SKM-1 treated with dmso at 0.1 percent for 144 hours (cell line): ENCODE measurements at regions not wholly inside any gene's neighbourhood (a gene's known extent, or its start where the extent isn't known, plus 50 kb on each side); places are given as distances from the start of the nearest gene placed in this dataset.

Experiments used
- DNase-seq: peaks from one replicate; lab custom pipeline; 2025; ENCODE audit not compliant: unreplicated experiment; lab: John Stamatoyannopoulos, UW

DNA sequence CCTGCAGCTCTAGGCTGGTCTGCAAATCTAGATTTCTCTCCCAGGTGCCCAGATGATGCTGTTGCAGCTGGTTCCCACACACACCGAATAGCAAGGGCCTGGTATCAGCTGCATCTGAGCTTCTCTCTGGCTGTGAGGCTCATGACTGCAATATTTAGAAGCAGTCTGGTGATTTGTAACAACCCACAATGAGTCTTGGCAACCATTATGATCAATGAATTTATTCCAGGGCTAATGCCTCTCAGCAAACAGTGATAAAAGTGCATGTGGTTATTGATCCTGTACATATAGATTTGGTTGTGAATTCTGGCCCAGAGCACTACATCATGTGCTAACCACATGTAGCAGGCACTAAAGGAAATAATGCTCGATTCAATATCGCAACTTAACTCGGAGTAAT, 114.3 kb downstream of the ASCL4 start:
- DNase-seq: no peak

DNA sequence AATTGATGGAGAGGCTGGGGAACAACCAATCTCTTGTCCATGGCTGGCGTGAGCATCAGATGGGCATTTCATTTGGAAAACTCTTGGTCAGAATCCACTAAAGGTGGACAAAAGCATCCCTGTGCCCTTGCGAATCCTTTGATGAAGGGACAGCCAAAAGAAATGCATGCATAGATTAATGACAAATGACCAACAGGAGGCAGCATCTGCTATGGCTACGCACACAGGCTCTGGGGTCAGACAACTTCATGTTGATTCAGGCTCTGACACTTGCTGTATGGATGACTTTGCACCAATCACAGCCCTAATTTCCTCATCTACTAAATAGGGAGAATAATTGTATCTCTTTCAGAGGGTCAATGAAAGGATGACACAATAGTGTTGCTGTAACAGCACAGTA, 117.5 kb downstream of the ASCL4 start:
- DNase-seq: no peak

DNA sequence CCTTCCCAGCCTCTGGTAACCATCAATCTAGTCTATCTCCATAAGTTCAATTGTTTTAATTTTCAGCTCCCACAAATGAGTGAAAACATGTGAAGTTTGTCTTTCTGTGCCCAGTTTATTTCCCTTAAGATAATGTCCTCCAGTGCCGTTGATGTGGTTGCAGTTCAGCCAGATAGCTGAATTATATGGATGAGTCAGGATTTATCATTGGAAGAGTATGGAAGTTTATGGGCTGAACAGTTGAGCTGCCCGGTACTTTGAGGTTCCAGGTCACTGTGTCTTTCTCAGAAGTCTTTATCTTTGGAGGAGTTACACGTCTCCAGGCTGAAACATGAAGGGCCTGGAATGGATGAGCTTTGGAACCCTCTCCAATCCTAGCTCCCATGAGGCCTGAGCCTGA, 120.1 kb downstream of the ASCL4 start:
- DNase-seq: no peak

DNA sequence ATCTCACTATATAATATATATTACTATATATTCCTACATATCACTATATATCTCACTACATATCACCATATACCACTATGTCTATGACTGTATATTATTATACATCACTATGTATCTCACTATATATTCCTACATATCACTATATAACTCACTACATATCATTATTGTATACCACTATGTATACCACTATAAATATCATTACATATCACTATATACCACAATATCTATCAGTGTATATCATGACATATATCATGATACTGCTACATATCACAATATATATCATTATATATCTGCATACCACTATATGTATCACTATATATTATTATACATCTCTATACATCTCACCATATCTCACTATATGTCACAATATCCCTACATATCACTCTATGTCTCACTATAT, 121.5 kb downstream of the ASCL4 start:
- no peak for DNase-seq

DNA sequence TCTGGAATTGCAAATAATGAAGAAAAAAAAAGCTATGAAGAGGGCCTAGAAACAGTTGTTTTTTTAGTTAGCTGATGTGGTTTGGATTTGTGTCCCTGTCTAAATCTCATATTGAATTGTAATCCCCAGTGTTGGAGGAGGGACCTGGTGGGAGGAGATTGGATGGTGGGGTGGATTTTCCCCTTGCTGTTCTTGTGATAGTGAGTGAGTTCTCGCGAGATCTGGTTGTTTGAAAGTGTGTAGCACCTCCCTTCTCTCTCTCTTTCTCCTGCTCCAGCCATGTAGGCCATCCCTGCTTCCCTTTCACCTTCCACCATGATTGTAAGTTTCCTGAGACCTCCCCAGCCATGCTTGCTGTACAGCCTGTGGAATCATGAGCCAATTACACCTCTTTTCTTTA, 126.1 kb downstream of the ASCL4 start:
- no peak for DNase-seq

DNA sequence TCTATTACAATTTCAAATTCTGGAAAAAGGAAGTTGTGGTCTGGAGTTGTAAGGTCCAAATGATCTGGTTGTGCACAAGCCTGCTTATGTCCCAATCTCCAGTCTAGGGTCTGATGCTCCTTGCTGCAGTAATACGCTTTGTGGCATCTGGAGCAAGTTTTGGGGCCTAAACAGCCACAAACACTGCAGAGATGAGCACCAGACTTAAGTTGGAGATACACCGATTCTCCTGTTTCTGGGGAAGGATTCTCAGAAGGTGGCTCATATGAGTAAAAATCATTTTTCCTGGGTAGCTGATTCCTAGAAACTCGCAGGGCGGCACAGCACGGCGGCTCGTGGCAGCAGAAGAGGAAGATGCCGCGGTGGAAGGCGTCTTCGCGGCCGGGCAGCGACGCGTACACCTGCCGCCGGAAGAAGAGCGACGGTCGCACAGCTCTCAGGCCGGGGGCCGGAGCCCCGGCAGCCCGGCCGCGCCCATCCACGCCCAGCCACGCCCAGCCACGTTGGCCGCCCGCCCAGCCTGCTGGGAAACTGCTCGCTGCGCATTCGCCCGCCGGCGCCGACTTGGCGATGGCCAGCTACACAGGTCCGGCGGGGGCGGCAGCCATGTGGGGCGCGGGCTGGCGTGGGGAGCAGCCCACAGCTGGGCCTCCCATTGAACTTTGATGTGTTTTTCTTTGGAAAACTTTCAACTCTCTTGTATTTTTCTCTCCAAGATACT, 129.0 kb downstream of the ASCL4 start:
- no peak for DNase-seq

DNA sequence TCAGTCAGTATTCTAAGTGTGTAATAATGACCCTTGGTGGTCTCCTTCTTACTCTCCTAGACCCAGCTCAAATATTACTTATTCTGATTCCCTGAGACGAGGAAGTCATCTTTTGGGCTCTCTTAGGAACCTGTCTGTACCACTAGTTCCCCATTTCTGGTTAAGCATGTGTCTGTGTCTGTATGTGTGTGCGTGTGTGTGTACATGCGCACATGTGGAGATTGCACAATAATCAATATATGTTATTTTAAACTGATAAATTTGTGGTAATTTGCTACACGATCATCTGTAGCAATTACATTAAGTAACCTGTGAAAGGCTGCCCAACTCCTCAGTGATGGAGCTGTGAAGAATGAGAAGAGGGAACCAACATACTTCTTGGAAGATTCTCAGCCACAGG, 132.2 kb downstream of the ASCL4 start:
- no peak for DNase-seq

DNA sequence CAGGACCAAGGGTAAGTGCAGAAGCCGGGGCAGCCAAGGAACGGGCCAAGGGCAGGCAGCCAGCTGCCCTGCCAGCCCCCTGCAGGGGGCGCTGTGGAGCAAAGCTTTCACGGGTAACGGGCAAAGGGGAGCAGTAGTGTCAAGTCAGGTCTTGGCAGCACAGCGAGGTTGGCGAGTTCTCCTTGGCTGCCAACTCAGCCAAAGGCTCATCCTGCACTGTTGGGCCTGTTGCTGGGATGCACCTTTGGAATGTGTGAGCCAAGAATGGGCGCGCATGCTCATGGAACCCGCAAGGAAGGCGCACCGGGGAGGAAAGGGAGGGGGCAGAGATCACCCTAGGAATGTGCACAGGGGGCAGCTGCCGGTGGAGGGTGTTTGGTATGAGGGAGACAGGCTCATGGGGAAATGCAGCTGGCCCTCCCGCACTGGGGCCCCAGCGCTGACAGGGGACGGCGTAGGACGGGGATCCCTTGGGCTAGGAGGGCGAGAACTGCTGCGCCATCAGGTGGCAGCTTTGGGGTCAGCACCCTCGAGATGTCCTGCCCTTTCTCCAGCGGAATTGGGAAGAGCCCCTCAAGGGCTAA, 138.0 kb downstream of the ASCL4 start:
- DNase-seq: no peak

DNA sequence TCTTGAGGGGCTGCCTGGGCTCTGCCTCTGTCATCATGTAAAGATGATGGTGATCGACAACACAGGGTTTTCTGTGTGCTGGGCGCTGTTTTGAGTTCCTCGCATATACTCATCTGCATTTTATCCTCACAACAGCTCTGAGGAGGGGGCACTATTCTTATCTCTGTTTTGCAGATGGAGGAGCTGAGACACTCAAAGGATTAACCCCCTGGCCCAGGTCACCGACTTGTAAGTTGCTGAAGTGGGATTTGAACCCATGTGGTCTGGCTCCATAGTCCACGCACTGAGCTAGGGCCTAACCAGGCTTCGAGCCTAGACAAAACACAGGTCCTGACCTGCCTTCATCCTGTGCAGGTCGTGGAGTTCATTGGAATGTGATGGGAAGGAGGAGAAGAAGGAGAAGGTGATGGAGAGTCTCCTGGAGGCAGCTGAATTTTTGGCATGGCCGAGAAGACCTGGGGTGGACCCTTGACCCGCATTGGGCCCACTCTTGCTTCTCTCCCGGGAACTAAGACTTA, 140.0 kb downstream of the ASCL4 start:
- DNase-seq: no peak

DNA sequence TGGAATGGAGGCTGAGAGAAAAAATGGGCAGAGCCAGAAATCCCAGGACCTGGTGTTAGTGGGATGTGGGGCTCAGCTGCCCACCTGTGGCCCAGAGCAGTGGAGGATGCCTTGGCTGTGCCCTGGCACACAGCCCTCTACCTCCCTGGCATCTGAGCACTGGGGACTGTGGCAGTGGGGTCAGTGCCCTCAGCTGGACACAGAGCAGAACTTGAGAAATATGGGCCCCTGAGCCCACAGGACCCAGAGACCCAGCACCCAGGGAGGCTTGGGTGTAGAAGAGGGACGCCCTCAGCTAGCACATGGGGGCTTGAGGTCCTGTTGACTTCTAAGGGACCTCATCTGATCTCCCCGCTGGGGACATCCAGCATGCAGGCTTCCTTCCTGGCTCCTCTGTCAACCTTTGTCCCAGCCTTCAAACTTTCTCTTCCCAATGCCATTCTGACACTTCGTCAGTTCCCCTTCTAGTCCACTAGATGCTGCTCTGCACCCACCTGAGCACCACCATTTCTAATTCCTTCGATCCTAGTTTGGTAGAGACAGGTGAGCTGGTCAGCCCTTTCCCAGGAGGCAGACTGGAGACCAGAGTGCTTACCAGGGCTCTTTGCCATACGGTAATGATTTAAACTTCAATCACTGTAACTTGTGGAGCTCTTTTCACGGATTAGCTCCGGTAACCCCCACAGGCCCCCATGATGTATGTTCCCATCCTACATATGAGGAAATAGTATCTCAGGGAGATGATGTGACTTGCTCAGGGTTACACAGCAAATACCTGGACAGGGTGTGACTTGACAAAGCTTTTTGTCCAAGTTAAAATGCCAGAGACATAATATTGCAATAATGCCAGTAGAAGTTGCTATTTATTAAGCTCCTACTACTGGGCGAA, 143.7 kb downstream of the ASCL4 start:
- no peak for DNase-seq

DNA sequence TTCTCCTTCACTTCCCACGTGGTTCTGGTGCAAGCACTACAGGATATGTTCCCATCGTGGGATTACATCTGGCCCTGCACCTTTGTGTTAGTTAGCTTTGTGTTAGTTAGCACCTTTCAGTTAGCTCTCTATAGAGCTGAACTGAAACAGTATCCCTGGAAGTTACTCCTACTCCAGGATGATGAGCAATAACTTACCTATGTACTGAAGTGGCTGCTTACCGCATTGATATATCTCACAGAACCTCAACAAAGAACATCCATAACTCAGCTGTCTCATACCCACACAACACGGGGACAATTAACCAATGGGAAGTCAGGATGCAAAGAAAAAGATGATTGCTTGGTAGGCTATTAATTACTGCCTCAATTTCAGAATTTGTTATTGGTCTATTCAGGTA, 146.6 kb downstream of the ASCL4 start:
- no peak for DNase-seq

DNA sequence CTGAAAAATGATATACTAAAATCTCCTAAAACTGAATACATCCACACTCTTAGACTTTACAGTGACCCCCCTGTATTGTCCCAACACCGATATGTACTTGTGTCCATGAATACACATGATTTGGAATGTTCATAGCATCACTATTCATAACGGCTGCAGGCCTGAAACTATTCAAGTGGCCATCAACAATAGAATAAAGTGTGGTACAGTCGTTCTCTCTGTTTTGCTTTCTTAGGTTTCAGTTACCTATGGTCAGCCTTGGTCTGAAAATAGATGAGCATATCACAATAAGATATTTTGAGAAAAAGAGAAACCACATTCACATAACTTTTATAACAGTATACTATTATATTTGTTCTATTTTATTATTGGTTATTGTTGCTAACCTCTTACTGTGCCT, 150.6 kb downstream of the ASCL4 start:
- DNase-seq: no peak

DNA sequence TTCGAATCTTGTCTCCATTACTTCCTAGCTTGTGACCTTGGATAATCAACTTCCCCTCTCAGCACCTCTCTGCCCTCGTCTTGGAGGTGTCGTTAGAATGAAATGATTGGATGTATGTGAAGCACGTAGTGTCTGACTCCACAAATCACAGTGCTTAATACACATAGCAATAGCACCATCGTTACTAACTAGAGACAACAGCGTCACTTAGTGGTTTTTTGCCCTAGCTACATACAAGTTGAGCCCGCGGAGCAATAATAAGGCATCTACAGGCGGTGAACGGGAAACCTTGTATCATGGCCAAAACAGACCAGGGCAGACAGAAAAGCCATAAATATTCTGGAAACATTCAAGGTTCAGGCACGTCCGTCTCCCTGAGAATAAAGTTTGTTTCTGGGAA, 154.9 kb downstream of the ASCL4 start:
- DNase-seq: no peak

DNA sequence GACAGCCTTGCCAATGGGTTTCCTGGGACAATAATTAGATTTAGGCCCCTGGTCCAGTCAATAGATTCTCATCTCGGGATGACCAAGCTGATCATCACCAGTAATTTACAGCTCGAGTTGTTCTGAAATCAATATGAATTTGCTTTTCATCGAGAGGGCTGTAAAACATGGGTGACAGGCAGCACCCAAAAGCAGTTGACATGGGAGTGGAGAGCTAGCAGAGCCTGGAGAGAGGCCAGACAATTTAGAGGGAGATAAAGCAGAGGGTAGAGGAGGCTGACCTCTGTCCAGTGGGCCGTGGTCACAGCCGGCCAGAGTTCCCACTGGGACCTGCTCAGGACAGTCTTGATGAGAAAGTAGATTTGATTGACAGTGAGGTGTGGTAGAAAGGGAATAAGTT, 157.3 kb downstream of the ASCL4 start:
- DNase-seq: no peak

DNA sequence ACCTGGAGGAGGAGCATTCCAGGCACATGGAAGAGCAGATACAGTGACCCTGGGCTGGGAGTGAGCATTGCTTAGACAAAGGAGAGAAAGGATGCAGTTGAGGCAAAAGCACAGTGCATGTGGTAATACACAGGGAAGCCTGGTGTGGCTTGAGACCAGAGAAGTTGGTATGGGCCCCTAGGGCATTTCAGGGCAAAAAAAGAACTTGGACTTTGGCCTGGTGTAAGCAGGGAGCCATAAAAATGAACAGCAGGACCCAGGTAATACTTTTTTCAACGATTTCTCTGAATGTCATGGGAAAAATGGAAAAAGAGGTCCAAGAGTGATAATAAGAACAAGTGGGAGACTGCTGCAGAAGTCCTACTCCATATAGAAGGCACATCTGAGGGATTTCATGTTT, 163.9 kb downstream of the ASCL4 start:
- no peak for DNase-seq

DNA sequence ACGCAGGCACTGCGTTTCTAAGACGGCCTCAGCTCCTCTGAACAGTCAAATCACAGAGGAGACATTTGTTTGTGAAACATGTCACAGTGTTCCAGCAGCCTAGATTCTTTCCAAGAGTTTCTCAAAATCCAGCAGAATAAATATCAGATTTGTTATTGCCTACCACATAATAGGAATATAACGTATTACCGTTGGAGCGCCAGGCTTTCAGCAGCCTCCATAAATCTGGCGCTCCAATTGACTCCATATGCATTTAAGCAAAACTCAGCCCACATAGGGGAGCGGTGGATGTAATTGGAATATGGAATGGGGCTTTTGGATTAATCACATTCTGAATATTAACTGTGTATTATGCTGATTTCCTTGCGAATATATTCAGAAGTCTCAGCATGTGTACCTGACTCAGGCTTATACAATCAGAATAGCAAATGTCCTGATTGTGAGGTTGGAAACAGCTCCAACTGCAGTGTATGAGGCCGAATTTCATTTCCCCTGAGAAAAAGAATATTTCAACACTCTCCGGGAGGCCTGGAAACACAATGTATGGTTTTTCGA, 174.0 kb downstream of the ASCL4 start:
- no peak for DNase-seq

DNA sequence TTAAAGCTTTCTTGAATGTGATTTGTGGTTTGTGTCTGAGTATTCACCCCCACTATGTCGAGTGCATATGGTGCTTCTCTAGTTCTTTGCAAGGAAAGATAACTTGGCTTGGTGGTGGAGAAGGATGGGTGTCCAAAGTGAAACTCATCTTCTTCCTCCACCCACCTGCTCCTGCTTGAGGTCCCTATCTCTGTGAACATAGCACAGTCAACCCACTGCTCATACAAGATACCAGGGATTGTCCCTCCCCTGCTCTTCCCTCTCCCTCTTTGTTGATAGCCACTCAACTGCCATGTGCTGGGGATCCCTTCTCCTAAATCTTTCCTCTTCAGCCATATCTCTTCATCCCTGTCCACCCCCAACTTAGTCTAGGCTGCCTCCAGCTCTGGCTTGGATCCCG, 176.5 kb downstream of the ASCL4 start:
- no peak for DNase-seq

DNA sequence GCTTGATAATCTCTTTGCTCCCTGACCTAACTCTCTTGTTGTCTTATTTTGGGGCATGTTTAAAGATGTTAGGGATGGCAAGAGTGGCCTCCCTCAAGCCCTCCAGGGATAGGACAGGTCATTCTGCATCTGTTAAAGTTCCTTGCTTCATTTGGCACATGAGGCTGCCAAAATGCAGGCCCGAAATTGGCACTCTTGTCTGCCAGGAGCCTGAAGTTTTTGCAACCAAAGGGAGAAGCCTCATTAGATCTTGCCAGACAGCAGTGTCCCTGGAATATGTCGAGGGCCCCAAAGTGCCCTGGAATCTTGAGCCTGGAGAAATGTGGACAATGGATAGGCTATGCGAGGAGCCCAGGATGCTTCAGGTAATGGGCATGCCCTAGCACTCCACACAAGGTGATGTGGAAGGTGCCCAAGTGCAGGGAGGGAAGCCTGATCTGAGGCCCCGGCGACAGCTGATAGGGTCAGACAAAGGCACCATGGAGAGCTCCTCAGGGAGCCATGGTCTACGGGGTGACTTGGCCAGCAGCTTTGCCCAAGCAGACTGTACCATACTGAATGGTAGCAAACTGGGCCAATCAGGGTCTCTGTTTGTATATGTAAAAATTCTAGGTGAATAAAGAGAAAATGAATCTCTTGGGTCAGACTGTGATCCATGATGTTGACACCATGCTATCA, 173.0 kb upstream of the WSCD2 start:
- no peak for DNase-seq

DNA sequence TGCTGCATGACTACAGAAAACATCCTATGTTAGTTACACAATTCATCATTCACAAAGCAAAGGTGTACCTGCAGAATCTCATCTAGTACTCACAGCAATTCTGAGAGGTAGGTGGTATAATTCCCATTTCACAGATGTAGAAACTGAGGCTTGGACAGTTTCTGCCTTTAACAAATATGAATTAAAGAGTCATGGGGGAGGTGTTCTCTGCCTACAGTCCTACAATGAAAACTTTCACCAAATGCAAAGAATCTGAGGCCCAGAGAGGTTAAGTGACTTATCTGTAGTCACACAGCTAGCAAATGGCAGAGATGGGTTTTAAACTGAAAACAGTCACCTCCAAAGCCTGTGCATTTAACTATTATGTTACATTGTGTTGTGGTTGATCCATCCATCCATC, 171.6 kb upstream of the WSCD2 start:
- DNase-seq: no peak

DNA sequence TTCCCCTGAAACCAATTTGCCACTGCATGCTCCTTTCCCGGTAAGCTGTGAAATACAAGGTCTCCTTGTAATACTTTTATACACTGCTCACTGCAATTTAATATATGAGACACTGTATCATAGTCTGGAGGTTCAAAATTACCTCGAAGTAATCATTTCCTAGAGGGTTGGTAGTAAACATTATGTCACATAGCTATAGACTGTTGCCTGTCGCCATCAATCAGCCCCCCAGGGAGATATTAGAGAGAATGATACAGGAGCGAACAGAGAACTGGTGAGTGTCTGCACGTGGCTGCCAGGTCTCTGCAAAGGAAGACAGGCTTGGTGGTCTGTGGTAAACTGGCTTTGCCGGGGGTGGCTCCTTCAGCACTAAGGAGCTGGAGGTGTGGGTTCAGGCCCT, 165.5 kb upstream of the WSCD2 start:
- DNase-seq: no peak

DNA sequence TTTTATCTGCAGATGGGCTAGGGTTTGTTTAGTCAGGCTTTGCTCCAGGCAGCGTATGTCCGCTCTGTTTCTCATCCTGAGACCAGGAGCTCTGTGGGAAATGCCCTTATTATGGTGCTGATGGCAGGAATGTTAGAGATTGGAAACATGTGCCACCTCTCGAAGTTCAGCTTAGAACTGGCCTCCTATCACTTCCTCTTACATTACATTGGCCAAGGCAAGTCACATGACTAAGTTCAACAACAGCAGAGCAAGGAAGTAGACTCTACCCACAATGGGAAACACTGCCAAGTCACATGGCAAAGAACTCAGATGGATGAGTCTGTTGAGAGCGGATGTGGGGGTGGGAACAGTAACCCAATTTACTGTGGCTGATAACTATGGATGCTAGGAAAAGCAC, 161.9 kb upstream of the WSCD2 start:
- no peak for DNase-seq
